Ectodermal cell (in vitro differentiated cells): ENCODE measurements at regions not wholly inside any gene's neighbourhood (a gene's known extent, or its start where the extent isn't known, plus 50 kb on each side); places are given as distances from the start of the nearest gene placed in this dataset.

Experiments used
- H3K27ac ChIP-seq: 2 replicates; pipeline ENCODE4 v1.7.0; 2013; ENCODE audit warnings: mild to moderate bottlenecking, low read depth, low read length; ENCODE audit not compliant: insufficient read depth, poor library complexity, severe bottlenecking
- H3K27me3 ChIP-seq: 2 replicates; pipeline ENCODE4 v1.7.0; 2013; ENCODE audit warnings: mild to moderate bottlenecking, low read length; ENCODE audit not compliant: insufficient read depth, control insufficient read depth, poor library complexity, severe bottlenecking
- H3K36me3 ChIP-seq: one replicate; pipeline ENCODE4 v1.7.0; 2013; ENCODE audit warnings: low read length; ENCODE audit not compliant: control insufficient read depth, insufficient read depth
- H3K4me1 ChIP-seq: one replicate; pipeline ENCODE4 v1.7.0; 2013; ENCODE audit warnings: low read length; ENCODE audit not compliant: control insufficient read depth, insufficient read depth
- H3K4me3 ChIP-seq: 2 replicates; pipeline ENCODE4 v1.7.0; 2013; ENCODE audit warnings: low read depth, low read length, control low read depth; ENCODE audit not compliant: insufficient read depth
- H3K9me3 ChIP-seq: 2 replicates; pipeline ENCODE4 v1.7.0; 2013; ENCODE audit warnings: mild to moderate bottlenecking, low read length, moderate library complexity; ENCODE audit not compliant: control insufficient read depth
- WGBS, 2 experiments: methylation state at CpG; one replicate each; pipeline ENCODE4 v1.1.7; 2013; ENCODE audit warnings: missing lambda C conversion rate in 2 of 2; 5-methylcytosine and 5-hydroxymethylcytosine counted together

DNA sequence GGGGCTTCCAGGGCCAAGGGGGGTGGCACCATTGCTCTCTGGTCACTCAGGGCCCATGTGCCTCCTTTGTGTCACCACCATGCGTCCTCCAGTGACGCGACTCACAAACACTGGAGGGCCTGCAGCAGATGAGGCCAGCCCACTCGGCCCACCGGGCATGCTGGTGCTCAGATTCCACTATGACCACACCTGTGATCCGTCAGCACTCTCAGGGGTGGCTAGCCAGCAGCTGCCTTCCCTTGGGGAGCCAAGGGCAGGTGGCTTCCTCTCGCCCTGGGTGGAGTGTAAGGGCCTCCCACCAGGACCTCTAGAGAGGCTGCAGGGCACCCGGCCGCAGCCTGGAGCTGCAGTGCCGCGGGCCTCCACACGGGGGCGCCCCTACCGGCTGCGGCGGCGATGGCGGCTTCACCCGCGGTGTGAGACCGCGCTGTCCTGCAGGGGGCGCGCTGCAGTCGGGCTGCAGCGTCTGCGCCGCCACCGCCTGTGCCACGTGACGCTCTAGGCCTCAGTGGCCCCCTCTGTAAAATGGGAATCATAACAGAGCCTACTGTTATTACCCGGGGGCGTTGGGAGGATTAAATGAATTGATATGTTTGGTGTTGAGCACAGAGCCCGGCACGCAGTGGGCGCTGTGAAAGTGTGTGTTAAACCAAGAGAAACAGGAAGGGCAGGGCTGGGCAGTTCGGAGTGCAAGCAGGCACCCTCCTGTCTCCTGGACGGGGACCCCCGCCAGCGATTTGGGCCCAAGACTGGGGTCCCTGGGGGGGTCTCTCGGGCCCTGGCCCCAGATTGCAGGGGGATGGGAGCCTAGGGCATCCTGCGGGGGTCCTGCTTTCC, 192.4 kb upstream of the GSE1 start:
- H3K27ac ChIP-seq = no peak overlapping the region
- no peaks in the 10 kb centered on the region for H3K36me3 ChIP-seq
- 44 to 45% methylated on average over 42 of the region's 42 CpGs for WGBS, 2 experiments
- H3K27me3 ChIP-seq = no peaks in the 10 kb centered on the region
- H3K4me1 ChIP-seq = peaks cover 14% of the 10 kb centered on the region
- no peaks in the 10 kb centered on the region for H3K9me3 ChIP-seq
- H3K4me3 ChIP-seq = no peak overlapping the region

DNA sequence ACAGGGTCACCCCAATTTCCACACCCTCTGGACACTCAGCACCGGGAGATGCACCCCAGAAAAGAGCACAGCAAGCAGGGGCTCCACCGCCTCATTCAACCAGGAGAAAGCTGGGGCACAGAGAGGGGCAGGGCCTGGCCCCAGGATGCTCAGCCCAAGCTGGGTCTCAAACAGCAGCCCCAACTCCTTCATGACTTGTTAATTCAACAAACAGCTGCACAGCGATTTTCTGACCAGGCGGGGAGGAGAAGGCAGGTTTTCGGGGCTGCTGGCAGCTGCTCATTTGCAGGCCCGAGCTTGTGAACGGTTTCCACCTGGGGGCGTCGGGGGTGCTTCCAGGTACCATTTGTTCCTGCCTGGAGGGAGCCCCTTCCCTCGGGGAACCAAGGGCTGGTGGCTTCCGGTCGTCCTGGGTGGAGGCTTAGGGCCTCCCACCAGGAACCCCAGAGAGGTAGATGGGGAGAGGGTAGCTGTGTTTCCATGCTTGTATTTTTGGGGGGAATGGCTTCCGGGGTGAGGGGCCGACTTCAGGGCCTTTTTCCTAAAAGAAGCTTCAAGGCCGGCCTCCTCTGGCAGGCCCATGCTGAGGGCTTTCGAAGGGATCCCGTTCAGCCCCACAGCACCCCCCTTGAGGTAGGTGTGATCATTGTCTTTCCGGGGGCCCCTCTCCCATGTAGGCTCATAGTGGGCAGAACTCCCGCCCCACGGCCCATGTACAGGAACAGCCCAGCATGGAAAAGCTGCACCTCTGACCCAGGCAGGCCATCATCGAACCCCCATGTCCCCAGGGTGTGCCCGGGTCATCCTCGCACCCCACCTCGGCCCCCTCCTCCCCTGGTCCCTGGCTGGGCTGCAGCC, 191.6 kb upstream of the GSE1 start:
- no peak overlapping the region for H3K27ac ChIP-seq
- no peaks in the 10 kb centered on the region for H3K36me3 ChIP-seq
- 77 to 78% methylated on average over 24 of the region's 24 CpGs for WGBS, 2 experiments
- no peak overlapping the region for H3K4me3 ChIP-seq
- H3K27me3 ChIP-seq = no peaks in the 10 kb centered on the region
- H3K4me1 ChIP-seq = peaks cover 14% of the 10 kb centered on the region
- H3K9me3 ChIP-seq = no peaks in the 10 kb centered on the region

DNA sequence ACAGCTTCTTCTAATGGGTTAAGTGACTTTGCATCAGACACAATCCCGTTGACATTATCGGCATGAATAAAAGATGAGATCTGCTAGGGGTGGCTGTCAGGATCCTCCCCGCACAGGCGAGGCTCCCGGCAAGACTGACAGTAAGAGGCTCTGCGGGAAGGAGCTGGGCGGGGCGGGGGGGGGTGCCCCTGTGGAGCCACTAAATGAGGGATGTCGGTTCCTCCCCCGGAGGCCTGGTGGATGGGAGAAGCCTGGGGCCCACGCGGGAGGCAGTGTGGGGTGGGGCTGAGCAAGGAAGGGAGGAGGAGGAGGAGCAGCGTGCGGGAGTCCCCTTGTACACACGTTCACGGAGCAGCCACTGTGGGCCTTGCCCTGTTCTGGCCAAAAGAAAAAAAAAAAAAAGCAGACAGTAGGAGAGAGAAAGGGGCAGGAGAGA, 190.9 kb upstream of the GSE1 start:
- H3K27ac ChIP-seq = no peak overlapping the region
- WGBS, 2 experiments = 12% methylated on average over 16 of the region's 16 CpGs
- H3K4me1 ChIP-seq = peaks cover 14% of the 10 kb centered on the region
- no peaks in the 10 kb centered on the region for H3K9me3 ChIP-seq
- no peak overlapping the region for H3K4me3 ChIP-seq
- no peaks in the 10 kb centered on the region for H3K36me3 ChIP-seq
- no peaks in the 10 kb centered on the region for H3K27me3 ChIP-seq

DNA sequence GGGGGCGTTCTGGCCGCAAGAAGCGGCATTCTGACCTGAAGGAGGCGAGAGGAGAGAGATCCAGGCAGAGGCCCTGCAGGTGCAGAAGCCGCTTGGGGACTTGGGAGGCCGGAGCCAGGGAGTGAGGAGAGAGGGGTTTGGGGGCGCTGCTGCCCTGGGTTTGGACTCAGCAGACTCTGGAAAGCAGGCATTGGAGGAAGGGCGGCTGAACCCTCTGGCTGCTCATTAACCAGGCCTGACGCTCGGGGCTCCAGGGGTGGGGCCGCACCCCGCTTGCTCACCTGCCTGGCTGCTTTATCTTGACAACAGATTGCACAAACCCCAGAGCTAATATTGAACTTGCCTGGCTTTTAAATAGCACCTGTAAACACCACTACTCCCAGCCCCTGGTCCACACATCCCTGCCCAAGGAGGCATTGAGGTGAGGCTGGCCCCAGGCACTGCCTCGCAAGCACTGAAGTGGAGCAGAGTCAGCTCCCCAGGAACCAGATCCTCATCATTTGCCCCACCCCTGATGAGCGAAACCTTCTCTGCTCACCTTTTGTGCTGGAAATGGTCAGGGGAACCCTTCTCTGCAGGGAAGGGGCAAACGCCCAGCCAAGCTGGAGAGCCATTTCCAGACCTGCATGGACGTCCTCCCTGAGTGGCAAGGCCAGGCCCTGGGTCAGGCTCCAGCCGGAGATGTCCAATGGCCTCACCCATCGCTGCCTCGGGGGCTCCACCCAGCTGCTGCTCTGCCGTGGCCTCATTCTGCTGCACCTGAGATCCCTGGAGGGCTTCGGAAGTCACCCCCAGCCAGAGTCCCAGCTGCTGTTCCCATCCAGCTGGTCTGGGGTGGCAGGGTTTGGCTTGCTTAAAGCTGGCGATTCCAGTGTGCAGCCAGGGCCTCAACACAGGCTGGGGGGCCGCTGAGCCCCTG, 190.2 kb upstream of the GSE1 start:
- peaks cover 14% of the 10 kb centered on the region for H3K4me1 ChIP-seq
- H3K36me3 ChIP-seq = no peaks in the 10 kb centered on the region
- no peaks in the 10 kb centered on the region for H3K27me3 ChIP-seq
- H3K27ac ChIP-seq = no peak overlapping the region
- H3K9me3 ChIP-seq = no peaks in the 10 kb centered on the region
- no peak overlapping the region for H3K4me3 ChIP-seq
- WGBS, 2 experiments = 72 to 77% methylated on average over 23 of the region's 23 CpGs

DNA sequence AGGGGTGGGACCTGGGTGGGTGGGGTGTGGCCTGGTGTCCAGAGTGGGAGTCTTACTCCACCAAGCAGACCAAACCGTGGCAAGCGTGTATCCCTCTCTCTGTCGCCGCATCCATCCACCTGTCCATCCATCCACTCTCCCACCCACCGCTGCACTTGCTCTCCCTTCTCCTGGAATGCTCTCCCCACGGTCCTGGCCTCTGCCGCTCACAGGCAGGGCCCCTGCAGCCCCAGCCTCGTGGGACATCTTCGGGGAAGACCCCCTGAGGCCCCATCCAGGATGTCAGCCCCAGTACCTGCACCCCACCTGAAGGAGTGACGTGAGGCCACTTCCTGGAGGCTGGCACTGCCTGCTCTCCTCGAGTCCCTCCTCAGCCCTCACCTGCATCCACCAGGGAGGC, 189.5 kb upstream of the GSE1 start:
- no peak overlapping the region for H3K27ac ChIP-seq
- WGBS, 2 experiments = 91 to 93% methylated on average over 11 of the region's 11 CpGs
- no peaks in the 10 kb centered on the region for H3K36me3 ChIP-seq
- peaks cover 14% of the 10 kb centered on the region for H3K4me1 ChIP-seq
- H3K9me3 ChIP-seq = no peaks in the 10 kb centered on the region
- no peak overlapping the region for H3K4me3 ChIP-seq
- H3K27me3 ChIP-seq = no peaks in the 10 kb centered on the region

DNA sequence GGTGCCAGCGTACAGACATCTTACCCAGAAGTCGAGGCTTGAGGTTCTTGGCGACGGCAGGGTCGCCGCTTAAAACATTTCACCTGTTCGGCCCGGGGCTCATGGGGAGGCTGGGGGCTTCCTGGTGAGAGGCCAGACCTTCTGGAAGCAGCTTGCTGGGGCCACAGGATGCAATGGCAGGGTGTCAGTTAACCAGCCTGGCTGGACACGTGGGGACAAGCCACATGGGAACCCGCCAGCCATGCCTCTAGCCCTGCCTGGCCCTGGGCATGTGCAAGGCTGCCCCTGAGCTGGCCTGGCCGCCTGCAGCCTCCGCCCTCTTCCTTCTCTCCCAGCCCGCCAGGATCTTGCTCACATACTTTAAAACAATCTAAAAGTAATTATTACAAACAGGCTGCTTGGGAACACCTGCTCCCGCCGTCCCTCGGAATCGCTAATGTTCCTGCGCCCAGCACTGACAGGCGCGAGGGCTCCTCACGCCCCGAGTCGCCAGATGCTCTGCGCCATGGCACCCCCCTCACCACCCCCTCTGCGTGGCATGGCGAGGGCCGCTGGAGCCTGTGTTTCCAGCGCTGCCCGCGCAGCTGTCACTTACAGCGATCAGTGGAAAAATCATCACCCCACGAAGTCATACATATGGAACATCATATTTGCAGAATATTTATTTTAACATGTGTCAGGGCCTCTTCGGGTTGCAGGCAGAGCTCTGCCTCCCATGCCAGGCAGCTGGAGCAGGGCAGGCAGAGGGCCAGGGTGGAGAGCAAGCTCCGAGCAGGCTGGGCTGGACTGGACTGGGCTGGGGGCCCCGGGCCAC, 188.7 kb upstream of the GSE1 start:
- Histone ChIP-seq H3K9me3 (no peaks in the 10 kb centered on the region), H3K36me3 (no peaks in the 10 kb centered on the region), H3K4me3 (no peak overlapping the region), H3K27me3 (no peaks in the 10 kb centered on the region), H3K4me1 (peaks cover 14% of the 10 kb centered on the region), H3K27ac (no peak overlapping the region)
- WGBS, 2 experiments = 87 to 88% methylated on average over 35 of the region's 35 CpGs

DNA sequence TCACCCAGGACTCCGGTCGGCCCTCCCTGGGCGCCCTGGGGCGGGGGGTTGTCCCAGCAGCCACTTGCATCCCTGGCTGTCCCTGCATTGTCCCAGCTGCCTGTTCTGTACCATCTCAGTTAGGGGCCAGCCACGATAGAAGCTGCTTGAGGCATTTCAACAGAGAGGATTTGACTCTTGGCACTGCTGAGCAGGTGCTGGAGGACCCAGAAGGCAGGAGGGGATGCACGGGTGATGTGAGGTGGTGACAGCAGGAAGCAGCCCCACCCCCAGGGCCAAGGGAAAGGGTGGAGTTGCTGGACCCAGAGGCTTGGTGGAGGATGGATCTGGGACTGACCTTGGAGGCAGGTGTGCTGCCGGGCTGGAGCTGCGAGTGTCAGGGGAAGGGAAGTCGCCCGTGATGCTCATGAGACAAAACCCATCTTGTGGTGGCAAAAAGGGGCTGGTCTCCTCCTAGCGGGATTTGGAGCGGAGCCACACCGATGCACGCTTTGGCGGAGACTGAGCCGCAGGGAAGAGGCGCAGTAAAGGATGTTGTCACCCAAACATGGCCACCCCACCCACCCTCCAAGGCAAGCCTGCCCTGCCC, 188.0 kb upstream of the GSE1 start:
- 69% methylated on average over 17 of the region's 17 CpGs for WGBS, 2 experiments
- Histone ChIP-seq H3K27me3 (no peaks in the 10 kb centered on the region), H3K4me1 (peaks cover 14% of the 10 kb centered on the region), H3K36me3 (no peaks in the 10 kb centered on the region), H3K4me3 (no peak overlapping the region), H3K27ac (no peak overlapping the region), H3K9me3 (no peaks in the 10 kb centered on the region)

DNA sequence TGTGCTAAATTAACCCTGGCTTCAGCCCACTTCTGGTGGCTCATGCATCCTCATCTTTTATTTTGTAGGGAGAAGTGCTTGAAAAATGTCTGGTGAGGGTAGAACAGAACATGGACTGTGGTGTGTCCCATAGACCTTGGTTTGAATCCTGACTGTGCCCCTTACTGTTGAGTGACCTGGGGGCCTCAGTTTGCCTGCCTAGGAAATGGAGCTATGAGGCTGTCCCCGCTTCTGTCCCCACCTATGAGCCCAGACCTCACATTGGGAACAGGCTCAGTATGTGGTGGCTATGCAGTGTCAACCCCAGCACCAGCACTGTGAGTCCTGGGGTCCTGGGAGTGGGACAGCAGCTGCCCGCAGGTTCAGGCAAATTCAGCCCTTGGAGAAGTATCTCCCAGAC, 186.3 kb upstream of the GSE1 start:
- WGBS, 2 experiments = 87 to 93% methylated on average over 2 of the region's 2 CpGs

More for the DNA sequence above, 186.3 kb upstream of the GSE1 start:
- H3K9me3 ChIP-seq = no peaks in the 10 kb centered on the region
- no peak overlapping the region for H3K4me3 ChIP-seq
- H3K27ac ChIP-seq = no peak overlapping the region
- H3K4me1 ChIP-seq = peaks cover 11% of the 10 kb centered on the region
- H3K36me3 ChIP-seq = no peaks in the 10 kb centered on the region
- no peaks in the 10 kb centered on the region for H3K27me3 ChIP-seq
